CD4-positive, alpha-beta T cell (primary cell): ENCODE measurements at regions not wholly inside any gene's neighbourhood (a gene's known extent, or its start where the extent isn't known, plus 50 kb on each side); places are given as distances from the start of the nearest gene placed in this dataset.

ENCODE experiments used
- ATAC-seq: fragments of 200-7000 bp; cut with Tn5 transposase; one replicate; pipeline ENCODE4 v1.10.0; 2022; ENCODE audit warnings: mild to moderate bottlenecking; ENCODE audit not compliant: poor library complexity
- CTCF ChIA-PET: fragments of 350-600 bp; sonication (Branson Sonifier 250); formaldehyde crosslinking; loops from one replicate; lab custom pipeline; 2021; ENCODE audit warnings: antibody characterized with exemption, inconsistent platforms; lab: Charles Lee
- POLR2A ChIA-PET: fragments of 350-600 bp; sonication (Branson Sonifier 250); formaldehyde crosslinking; loops from one replicate; lab custom pipeline; 2021; ENCODE audit warnings: antibody characterized with exemption, inconsistent platforms; lab: Charles Lee
- DNase-seq, 14 experiments: peaks; one replicate each; pipeline ENCODE4 v3.0.0-alpha.2; 2013 to 2020; ENCODE audit warnings: mixed read lengths in 2 of 14
- H3K27ac ChIP-seq, 2 donors: one replicate each; pipeline versions ENCODE4 v1.5.1 to v1.7.0; 2013; ENCODE audit warnings: low read length in 2 of 2, low read depth in 1 of 2, mild to moderate bottlenecking in 1 of 2
- H3K27me3 ChIP-seq, 2 experiments: 1 replicate in 1 of 2; 2 replicates in 1 of 2; pipeline versions ENCODE4 v1.6.1 to v1.7.0; 2013; ENCODE audit warnings: low read length in 2 of 2, control low read depth in 1 of 2, mild to moderate bottlenecking in 1 of 2, moderate library complexity in 1 of 2; ENCODE audit not compliant: insufficient read depth in 2 of 2, control insufficient read depth in 1 of 2
- H3K36me3 ChIP-seq: one replicate; pipeline ENCODE4 v1.6.1; 2013; ENCODE audit warnings: low read length, control low read depth; ENCODE audit not compliant: insufficient read depth
- H3K4me1 ChIP-seq: one replicate; pipeline ENCODE4 v1.6.1; 2013; ENCODE audit warnings: low read length, control low read depth; ENCODE audit not compliant: insufficient read depth
- H3K4me3 ChIP-seq: one replicate; pipeline ENCODE4 v1.5.1; 2013; ENCODE audit warnings: mild to moderate bottlenecking, low read length, moderate library complexity
- H3K9me3 ChIP-seq, 2 experiments: 1 replicate in 1 of 2; 2 replicates in 1 of 2; pipeline versions ENCODE4 v1.6.1 to v1.7.0; 2013; ENCODE audit warnings: low read length in 2 of 2, mild to moderate bottlenecking in 2 of 2, control low read depth in 1 of 2, moderate library complexity in 1 of 2; ENCODE audit not compliant: control insufficient read depth in 1 of 2, insufficient read depth in 1 of 2
- H3K27ac Mint-ChIP-seq: one replicate; pipeline ENCODE4 v1.8.0; 2020; ENCODE audit warnings: mixed read lengths
- H3K27me3 Mint-ChIP-seq: one replicate; pipeline ENCODE4 v1.8.0; 2021; ENCODE audit warnings: mixed read lengths
- H3K36me3 Mint-ChIP-seq: one replicate; pipeline ENCODE4 v1.8.0; 2021; ENCODE audit warnings: low read depth, mixed read lengths
- H3K4me1 Mint-ChIP-seq: one replicate; pipeline ENCODE4 v1.8.0; 2021; ENCODE audit warnings: low read depth, mixed read lengths
- H3K4me3 Mint-ChIP-seq: one replicate; pipeline ENCODE4 v1.8.0; 2020; ENCODE audit warnings: mild to moderate bottlenecking, mixed read lengths
- H3K9me3 Mint-ChIP-seq: one replicate; pipeline ENCODE4 v1.8.0; 2020; ENCODE audit warnings: mixed read lengths
- CTCF ChIP-seq: fragments of 200-600 bp; IDR thresholded peaks from one replicate; pipeline ENCODE4 v1.8.0; 2022; ENCODE audit warnings: antibody characterized with exemption, mild to moderate bottlenecking
- intact Hi-C, 2 experiments: fragments of 100-400 bp; cut with DNase I in 1 of 2; cut with micrococcal nuclease in 1 of 2; formaldehyde crosslinking; loops; one replicate each; pipeline versions ENCODE4 v1.15.1 to v1.9.0; 2023 to 2025; cut with DNase I, micrococcal nuclease

GRCh38 chr10:109783286-109783685 lies 140.0 kb downstream of the XPNPEP1 start:
- H3K9me3 ChIP-seq: no peaks in the 10 kb centered on the region
- H3K36me3 ChIP-seq: no peaks in the 10 kb centered on the region
- peaks cover 5% of the 10 kb centered on the region in 2 experiments for H3K27me3 ChIP-seq
- H3K4me3 ChIP-seq: no peak overlapping the region
- peaks cover 11% of the 10 kb centered on the region for H3K27me3 Mint-ChIP-seq
- no peak for ATAC-seq
- TF ChIP-seq CTCF: no peak
- H3K4me3 Mint-ChIP-seq: no peak overlapping the region
- H3K4me1 Mint-ChIP-seq: no peaks in the 10 kb centered on the region
- CTCF ChIA-PET: no interaction called here
- no peaks in the 10 kb centered on the region for H3K36me3 Mint-ChIP-seq
- DNase-seq: no peak
- intact Hi-C loops: loop anchor here in 1 of 2 experiments (10.0 kb wide), 1 partner anchor 1642 kb away; no protein-coding TSS in a partner anchor
- POLR2A ChIA-PET: no interaction called here
- no peaks in the 10 kb centered on the region for H3K9me3 Mint-ChIP-seq
- no peak overlapping the region for H3K27ac Mint-ChIP-seq
- H3K4me1 ChIP-seq: no peaks in the 10 kb centered on the region
- H3K27ac ChIP-seq: no peak overlapping the region

- POLR2A ChIA-PET: no interaction called here
- CTCF ChIA-PET: no interaction called here
- Mint-ChIP-seq H3K27ac (no peak overlapping the region), H3K36me3 (no peaks in the 10 kb centered on the region), H3K9me3 (no peaks in the 10 kb centered on the region), H3K4me3 (no peak overlapping the region), H3K4me1 (no peaks in the 10 kb centered on the region), H3K27me3 (peaks cover 11% of the 10 kb centered on the region)
- no peaks in the 10 kb centered on the region for H3K4me1 ChIP-seq
- peaks cover 5 to 11% of the 10 kb centered on the region in 2 experiments for H3K27me3 ChIP-seq
- H3K36me3 ChIP-seq: no peaks in the 10 kb centered on the region
- H3K27ac ChIP-seq: no peak overlapping the region
- H3K9me3 ChIP-seq: no peaks in the 10 kb centered on the region
- no peak for TF ChIP-seq CTCF
- intact Hi-C loops: loop anchor here in 1 of 2 experiments (10.0 kb wide), 1 partner anchor 1644 kb away; no protein-coding TSS in a partner anchor
- DNase-seq (no peak), ATAC-seq (no peak)
- no peak overlapping the region for H3K4me3 ChIP-seq
These were observed 142.3 kb downstream of the XPNPEP1 start for GRCh38 chr10:109780997-109781396.

- no peak for DNase-seq
- CTCF ChIA-PET: no interaction called here
- H3K27me3 Mint-ChIP-seq: peaks cover 11% of the 10 kb centered on the region
- Histone ChIP-seq H3K9me3 (no peaks in the 10 kb centered on the region), H3K4me3 (no peak overlapping the region), H3K4me1 (no peaks in the 10 kb centered on the region), H3K27ac (no peak overlapping the region), H3K27me3 (peaks cover 3 to 11% of the 10 kb centered on the region in 2 experiments), H3K36me3 (no peaks in the 10 kb centered on the region)
- intact Hi-C loops: no loop called here
- ATAC-seq: no peak
- POLR2A ChIA-PET: no interaction called here
- no peak for TF ChIP-seq CTCF
- H3K4me1 Mint-ChIP-seq: no peaks in the 10 kb centered on the region
- H3K36me3 Mint-ChIP-seq: no peaks in the 10 kb centered on the region
- no peak overlapping the region for H3K4me3 Mint-ChIP-seq
- no peaks in the 10 kb centered on the region for H3K9me3 Mint-ChIP-seq
- no peak overlapping the region for H3K27ac Mint-ChIP-seq
These were observed 144.3 kb downstream of the XPNPEP1 start for GRCh38 chr10:109778993-109779392.
